Transverse colon (tissue), 4 donors: ENCODE measurements at regions not wholly inside any gene's neighbourhood (a gene's known extent, or its start where the extent isn't known, plus 50 kb on each side); places are given as distances from the start of the nearest gene placed in this dataset.

ENCODE experiments used
- DNase-seq: peaks from one replicate; pipeline ENCODE4 v3.0.0-alpha.2; 2019
- H3K27ac ChIP-seq, 4 donors: fragments of 200-600 bp; sonication (generic); 2 replicates each; pipeline ENCODE4 v1.5.1; 2016 to 2018; ENCODE audit warnings: inconsistent platforms in 4 of 4
- H3K27me3 ChIP-seq: fragments of 200-600 bp; sonication (generic); 2 replicates; pipeline ENCODE4 v1.5.1; 2017; ENCODE audit warnings: inconsistent platforms
- H3K36me3 ChIP-seq, 4 donors: fragments of 200-600 bp; sonication (generic); 2 replicates each; pipeline ENCODE4 v1.5.1; 2017 to 2019; ENCODE audit warnings: inconsistent platforms in 4 of 4
- H3K4me1 ChIP-seq, 4 donors: fragments of 200-600 bp; sonication (generic); 2 replicates each; pipeline ENCODE4 v1.5.1; 2017 to 2020; ENCODE audit warnings: inconsistent platforms in 4 of 4
- H3K4me3 ChIP-seq, 4 donors: fragments of 200-600 bp; sonication (generic); 1 replicate in 1 of 4; 2 replicates in 3 of 4; pipeline versions ENCODE4 v1.5.1 to v1.6.1; 2017 to 2019; ENCODE audit warnings: inconsistent platforms in 4 of 4
- H3K9me3 ChIP-seq, 2 donors: fragments of 200-600 bp; sonication (generic); 2 replicates each; pipeline ENCODE4 v1.5.1; 2017 to 2019; ENCODE audit warnings: inconsistent platforms in 2 of 2
- EP300 ChIP-seq: sonication (generic); formaldehyde crosslinking; IDR thresholded peaks from one replicate; pipeline ENCODE4 v1.6.1; 2017; ENCODE audit warnings: antibody characterized with exemption, low read depth
- POLR2A ChIP-seq: fragments of 450-650 bp; IDR thresholded peaks from one replicate; pipeline ENCODE4 v1.6.1; 2016; ENCODE audit warnings: antibody characterized with exemption, mild to moderate bottlenecking, moderate library complexity
- POLR2AphosphoS5 ChIP-seq, 3 donors: sonication (generic); formaldehyde crosslinking; IDR thresholded peaks; one replicate each; pipeline ENCODE4 v1.6.1; 2016; ENCODE audit warnings: antibody characterized with exemption in 3 of 3
- WGBS, 2 donors: methylation state at CpG; one replicate each; pipeline ENCODE4 v1.1.5; 2018; ENCODE audit warnings: low coverage in 1 of 2; 5-methylcytosine and 5-hydroxymethylcytosine counted together
- in situ Hi-C, 4 donors: fragments of 200-750 bp; cut with MboI; loops; one replicate each; pipeline versions ENCODE4 v1.15.0 to v1.15.1; 2017; ENCODE audit warnings: low sequenced_read_pairs in 3 of 4, low pct_ligation_motif_present in 1 of 4, low pct_unique_long_range_greater_than_20kb in 1 of 4
- intact Hi-C: fragments of 100-400 bp; cut with DNase I; formaldehyde crosslinking; loops from one replicate; pipeline ENCODE4 v1.15.1; 2023; ENCODE audit warnings: low total_unique reads
- TF ChIP-seq, protein P1 (sequence below), 5 experiments: fragments of 200-600 bp in 3 of 5; fragments of 450-650 bp in 2 of 5; sonication (generic) in 3 of 5; IDR thresholded peaks; 1 replicate in 2 of 5; 2 replicates in 3 of 5; pipeline ENCODE4 v1.5.1; 2016 to 2017; ENCODE audit warnings: antibody characterized with exemption in 5 of 5, inconsistent platforms in 3 of 5, mild to moderate bottlenecking in 2 of 5, moderate library complexity in 1 of 5

GRCh38 chr4:108465886-108466500 is 154.4 kb upstream of the RPL34 start:
- intact Hi-C loops (no loop called here), in situ Hi-C loops (no loop called here)
- 77 to 84% methylated on average over 9 of the region's 9 CpGs for WGBS, 2 donors

GRCh38 chr4:108458681-108459080 is 161.7 kb upstream of the RPL34 start:
- no peaks in the 10 kb centered on the region for H3K4me1 ChIP-seq
- WGBS, 2 donors: 69 to 83% methylated on average over 1 to 2 of the region's 2 CpGs
- no peaks in the 10 kb centered on the region for H3K27me3 ChIP-seq
- H3K27ac ChIP-seq: no peak overlapping the region
- TF ChIP-seq POLR2A: no peak
- H3K4me3 ChIP-seq: no peak overlapping the region
- in situ Hi-C loops: no loop called here
- intact Hi-C loops: no loop called here
- H3K36me3 ChIP-seq: no peaks in the 10 kb centered on the region
- H3K9me3 ChIP-seq: no peaks in the 10 kb centered on the region
- DNase-seq: no peak

More at GRCh38 chr4:108465886-108466500, 154.4 kb upstream of the RPL34 start:
- Histone ChIP-seq H3K27me3 (no peaks in the 10 kb centered on the region), H3K9me3 (no peaks in the 10 kb centered on the region), H3K36me3 (no peaks in the 10 kb centered on the region), H3K4me3 (no peak overlapping the region), H3K27ac (no peak overlapping the region), H3K4me1 (no peaks in the 10 kb centered on the region)
- DNase-seq: no peak
- TF ChIP-seq EP300: no peak
- no peak for TF ChIP-seq POLR2AphosphoS5 (IDR thresholded peaks at IDR 0.05)
- no peak for TF ChIP-seq POLR2A
- TF ChIP-seq, protein P1, sequence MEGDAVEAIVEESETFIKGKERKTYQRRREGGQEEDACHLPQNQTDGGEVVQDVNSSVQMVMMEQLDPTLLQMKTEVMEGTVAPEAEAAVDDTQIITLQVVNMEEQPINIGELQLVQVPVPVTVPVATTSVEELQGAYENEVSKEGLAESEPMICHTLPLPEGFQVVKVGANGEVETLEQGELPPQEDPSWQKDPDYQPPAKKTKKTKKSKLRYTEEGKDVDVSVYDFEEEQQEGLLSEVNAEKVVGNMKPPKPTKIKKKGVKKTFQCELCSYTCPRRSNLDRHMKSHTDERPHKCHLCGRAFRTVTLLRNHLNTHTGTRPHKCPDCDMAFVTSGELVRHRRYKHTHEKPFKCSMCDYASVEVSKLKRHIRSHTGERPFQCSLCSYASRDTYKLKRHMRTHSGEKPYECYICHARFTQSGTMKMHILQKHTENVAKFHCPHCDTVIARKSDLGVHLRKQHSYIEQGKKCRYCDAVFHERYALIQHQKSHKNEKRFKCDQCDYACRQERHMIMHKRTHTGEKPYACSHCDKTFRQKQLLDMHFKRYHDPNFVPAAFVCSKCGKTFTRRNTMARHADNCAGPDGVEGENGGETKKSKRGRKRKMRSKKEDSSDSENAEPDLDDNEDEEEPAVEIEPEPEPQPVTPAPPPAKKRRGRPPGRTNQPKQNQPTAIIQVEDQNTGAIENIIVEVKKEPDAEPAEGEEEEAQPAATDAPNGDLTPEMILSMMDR (IDR thresholded peaks at IDR 0.05): no peak

DNA sequence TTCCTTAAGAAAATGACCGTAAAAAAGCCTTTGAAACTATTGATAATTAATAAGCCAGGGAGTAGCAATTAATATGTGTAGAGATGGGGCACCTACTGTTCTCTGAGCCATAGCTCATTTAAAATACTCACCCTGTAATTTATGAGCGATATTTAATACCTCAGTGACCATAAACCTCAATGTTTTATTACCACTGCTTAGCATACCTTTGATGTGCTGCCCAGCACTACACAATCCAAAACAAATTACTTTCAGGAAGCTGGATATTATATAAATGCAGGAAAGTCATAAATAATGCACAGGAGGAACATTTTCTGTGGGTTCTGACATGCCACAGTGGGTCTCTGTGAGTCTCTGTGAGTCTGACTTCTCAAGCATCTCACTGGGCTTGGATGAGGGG is 166.1 kb upstream of the RPL34 start:
- no peak for DNase-seq
- intact Hi-C loops (no loop called here), in situ Hi-C loops (no loop called here)
- Histone ChIP-seq H3K27ac (no peak overlapping the region), H3K9me3 (no peaks in the 10 kb centered on the region), H3K4me3 (no peak overlapping the region), H3K4me1 (no peaks in the 10 kb centered on the region), H3K36me3 (no peaks in the 10 kb centered on the region), H3K27me3 (no peaks in the 10 kb centered on the region)
- TF ChIP-seq POLR2A (no peak), EP300 (no peak), POLR2AphosphoS5 (IDR thresholded peaks at IDR 0.05) (no peak)
- TF ChIP-seq, protein P1 (IDR thresholded peaks at IDR 0.05): no peak
- 44 to 49% methylated on average over 2 of the region's 2 CpGs for WGBS, 2 donors

DNA sequence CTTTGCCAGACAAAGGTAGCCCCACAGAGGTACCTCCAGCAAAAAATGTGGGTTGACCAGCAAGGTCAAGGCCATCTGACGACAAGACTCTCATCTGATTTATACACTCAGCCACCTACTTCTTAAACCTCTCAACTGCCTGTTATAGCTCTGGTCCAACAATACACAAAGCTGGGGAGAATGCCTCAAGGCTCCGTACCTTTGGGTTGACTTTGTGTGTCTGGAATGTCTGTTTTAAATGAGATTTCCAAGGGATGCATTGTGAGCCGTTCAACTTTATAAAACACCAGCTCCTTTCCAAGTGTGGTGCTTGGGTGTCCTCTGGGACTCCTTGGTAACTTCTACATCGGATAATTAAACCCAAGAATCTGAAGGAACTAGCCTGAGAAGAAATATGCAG is 167.0 kb upstream of the RPL34 start:
- Histone ChIP-seq H3K9me3 (no peaks in the 10 kb centered on the region), H3K36me3 (no peaks in the 10 kb centered on the region), H3K27me3 (no peaks in the 10 kb centered on the region), H3K27ac (no peak overlapping the region), H3K4me1 (no peaks in the 10 kb centered on the region), H3K4me3 (no peak overlapping the region)
- TF ChIP-seq, protein P1 (IDR thresholded peaks at IDR 0.05): no peak
- no peak for TF ChIP-seq EP300
- no peak for TF ChIP-seq POLR2A
- no peak for TF ChIP-seq POLR2AphosphoS5 (IDR thresholded peaks at IDR 0.05)
- no peak for DNase-seq
- 57 to 66% methylated on average over 4 of the region's 4 CpGs for WGBS, 2 donors
- in situ Hi-C loops: no loop called here
- intact Hi-C loops: no loop called here
